Astrocyte (in vitro differentiated cells and primary cell): ENCODE measurements at regions not wholly inside any gene's neighbourhood (a gene's known extent, or its start where the extent isn't known, plus 50 kb on each side); places are given as distances from the start of the nearest gene placed in this dataset.
A peak's percentile ranks its signal among the peaks of the same experiment; 100 is the strongest.

Experiments
- DNase-seq: peaks from one replicate; pipeline ENCODE4 v3.0.0-alpha.2; 2010; ENCODE audit warnings: low read depth
- FAIRE-seq: peaks from 2 replicates; lab custom pipeline; 2011; peaks lifted over from hg19 to GRCh38; lab: Jason Lieb, UNC
- H2AFZ ChIP-seq: 2 replicates; pipeline ENCODE4 v1.6.0; 2012; ENCODE audit warnings: low read depth, low read length, inconsistent platforms
- H3K27ac ChIP-seq: 2 replicates; pipeline ENCODE4 v1.5.1; 2011; ENCODE audit warnings: low read depth, low read length, inconsistent platforms
- H3K27me3 ChIP-seq: 2 replicates; pipeline ENCODE4 v1.6.0; 2011; ENCODE audit warnings: low read length, inconsistent platforms; ENCODE audit not compliant: insufficient read depth
- H3K36me3 ChIP-seq: 2 replicates; pipeline ENCODE4 v1.5.1; 2011; ENCODE audit warnings: low read length, inconsistent platforms; ENCODE audit not compliant: insufficient read depth
- H3K4me1 ChIP-seq: 2 replicates; pipeline ENCODE4 v1.5.1; 2011; ENCODE audit warnings: low read length, inconsistent platforms; ENCODE audit not compliant: insufficient read depth
- H3K4me2 ChIP-seq: 2 replicates; pipeline ENCODE4 v1.6.0; 2012; ENCODE audit warnings: low read length, inconsistent platforms
- H3K4me3 ChIP-seq: 2 replicates; pipeline ENCODE4 v1.5.1; 2011; ENCODE audit warnings: low read depth, mild to moderate bottlenecking, low read length, inconsistent platforms; ENCODE audit not compliant: insufficient read depth
- H3K79me2 ChIP-seq: 2 replicates; pipeline ENCODE4 v1.6.0; 2012; ENCODE audit warnings: mild to moderate bottlenecking, low read length, inconsistent platforms; ENCODE audit not compliant: insufficient read depth
- H3K9ac ChIP-seq: 2 replicates; pipeline ENCODE4 v1.6.0; 2012; ENCODE audit warnings: mild to moderate bottlenecking, low read length, inconsistent platforms
- H3K9me3 ChIP-seq: 2 replicates; pipeline ENCODE4 v1.5.1; 2012; ENCODE audit warnings: low read depth, mild to moderate bottlenecking, low read length, inconsistent platforms; ENCODE audit not compliant: insufficient read depth
- H4K20me1 ChIP-seq: 2 replicates; pipeline ENCODE4 v1.6.0; 2012; ENCODE audit warnings: low read length, inconsistent platforms; ENCODE audit not compliant: insufficient read depth
- H3K27ac Mint-ChIP-seq: one replicate; pipeline ENCODE4 v1.8.0; 2021; ENCODE audit warnings: mild to moderate bottlenecking, mixed read lengths; ENCODE audit not compliant: unreplicated experiment
- H3K27me3 Mint-ChIP-seq: one replicate; pipeline ENCODE4 v1.8.0; 2021; ENCODE audit warnings: low read depth, mixed read lengths; ENCODE audit not compliant: unreplicated experiment
- H3K36me3 Mint-ChIP-seq: one replicate; pipeline ENCODE4 v1.8.0; 2021; ENCODE audit warnings: low read depth, mixed read lengths; ENCODE audit not compliant: unreplicated experiment
- H3K4me1 Mint-ChIP-seq: one replicate; pipeline ENCODE4 v1.8.0; 2021; ENCODE audit warnings: low read depth, mixed read lengths; ENCODE audit not compliant: unreplicated experiment
- H3K4me3 Mint-ChIP-seq: one replicate; pipeline ENCODE4 v1.8.0; 2021; ENCODE audit warnings: mild to moderate bottlenecking, moderate library complexity, mixed read lengths; ENCODE audit not compliant: unreplicated experiment
- H3K9me3 Mint-ChIP-seq: one replicate; pipeline ENCODE4 v1.8.0; 2021; ENCODE audit warnings: mild to moderate bottlenecking, mixed read lengths; ENCODE audit not compliant: unreplicated experiment
- EZH2 ChIP-seq: IDR thresholded peaks from 2 replicates; pipeline ENCODE4 v1.6.1; 2012; ENCODE audit warnings: mild to moderate bottlenecking, low read length, inconsistent platforms; ENCODE audit not compliant: insufficient read depth
- TF ChIP-seq, protein P1 (sequence below): IDR thresholded peaks from 2 replicates; pipeline ENCODE4 v1.5.1; 2011; ENCODE audit warnings: low read depth, mild to moderate bottlenecking, inconsistent platforms, low read length, moderate library complexity; ENCODE audit not compliant: insufficient read depth

DNA sequence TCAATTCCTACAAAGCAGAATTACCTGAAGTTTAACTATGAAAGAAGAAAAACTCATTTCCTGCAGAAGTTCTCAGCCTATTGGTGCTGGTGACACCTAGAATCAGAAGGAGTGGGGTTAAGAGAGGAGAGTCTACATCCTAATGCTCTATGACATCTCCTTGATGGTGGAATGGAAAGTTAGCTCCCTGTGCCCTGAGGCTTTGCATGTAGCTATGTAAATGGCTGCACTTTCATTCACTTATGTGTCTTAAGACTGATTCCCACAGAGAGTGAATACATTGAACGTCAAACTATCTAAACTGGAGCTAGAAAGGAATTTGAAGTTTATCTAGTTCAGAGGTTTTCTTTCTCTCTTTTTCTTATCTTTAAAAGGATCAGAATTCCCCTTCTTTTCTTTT is 52.1 kb upstream of the ADRB2 start:
- Histone ChIP-seq H3K9ac (no peak overlapping the region), H3K4me3 (no peak overlapping the region), H3K9me3 (no peaks in the 10 kb centered on the region), H3K79me2 (no peaks in the 10 kb centered on the region), H3K27me3 (no peaks in the 10 kb centered on the region), H3K4me2 (no peak overlapping the region), H4K20me1 (no peaks in the 10 kb centered on the region), H3K4me1 (peaks cover 8% of the 10 kb centered on the region), H3K36me3 (no peaks in the 10 kb centered on the region), H3K27ac (no peak overlapping the region), H2AFZ (no peak overlapping the region)
- FAIRE-seq (no peak), DNase-seq (no peak)
- Mint-ChIP-seq H3K4me1 (peaks cover 10% of the 10 kb centered on the region), H3K27me3 (no peaks in the 10 kb centered on the region), H3K27ac (no peak overlapping the region), H3K9me3 (no peaks in the 10 kb centered on the region), H3K4me3 (no peak overlapping the region), H3K36me3 (no peaks in the 10 kb centered on the region)
- TF ChIP-seq, protein P1, sequence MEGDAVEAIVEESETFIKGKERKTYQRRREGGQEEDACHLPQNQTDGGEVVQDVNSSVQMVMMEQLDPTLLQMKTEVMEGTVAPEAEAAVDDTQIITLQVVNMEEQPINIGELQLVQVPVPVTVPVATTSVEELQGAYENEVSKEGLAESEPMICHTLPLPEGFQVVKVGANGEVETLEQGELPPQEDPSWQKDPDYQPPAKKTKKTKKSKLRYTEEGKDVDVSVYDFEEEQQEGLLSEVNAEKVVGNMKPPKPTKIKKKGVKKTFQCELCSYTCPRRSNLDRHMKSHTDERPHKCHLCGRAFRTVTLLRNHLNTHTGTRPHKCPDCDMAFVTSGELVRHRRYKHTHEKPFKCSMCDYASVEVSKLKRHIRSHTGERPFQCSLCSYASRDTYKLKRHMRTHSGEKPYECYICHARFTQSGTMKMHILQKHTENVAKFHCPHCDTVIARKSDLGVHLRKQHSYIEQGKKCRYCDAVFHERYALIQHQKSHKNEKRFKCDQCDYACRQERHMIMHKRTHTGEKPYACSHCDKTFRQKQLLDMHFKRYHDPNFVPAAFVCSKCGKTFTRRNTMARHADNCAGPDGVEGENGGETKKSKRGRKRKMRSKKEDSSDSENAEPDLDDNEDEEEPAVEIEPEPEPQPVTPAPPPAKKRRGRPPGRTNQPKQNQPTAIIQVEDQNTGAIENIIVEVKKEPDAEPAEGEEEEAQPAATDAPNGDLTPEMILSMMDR = no peak
- TF ChIP-seq EZH2 = no peak

DNA sequence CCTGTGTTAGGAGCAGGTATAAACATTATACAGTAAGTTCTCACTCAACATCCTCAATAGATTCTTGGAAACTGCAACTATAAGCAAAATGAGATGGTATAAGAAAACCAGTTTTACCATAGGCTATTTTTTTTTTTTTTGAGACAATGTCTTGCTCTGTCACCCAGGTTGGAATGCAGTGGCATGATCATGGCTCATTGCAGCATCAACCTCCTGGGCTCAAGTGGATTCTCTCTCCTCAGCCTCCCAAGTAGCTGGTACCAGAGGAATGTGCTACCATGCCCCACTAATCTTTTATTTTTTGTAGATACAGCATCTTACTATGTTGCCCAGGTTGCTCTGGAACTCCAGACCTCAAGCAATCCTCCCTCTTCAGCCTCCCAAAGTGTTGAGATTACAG is 50.1 kb upstream of the ADRB2 start:
- no peaks in the 10 kb centered on the region for H3K27me3 Mint-ChIP-seq
- no peaks in the 10 kb centered on the region for H3K36me3 Mint-ChIP-seq
- no peaks in the 10 kb centered on the region for H3K27me3 ChIP-seq
- no peaks in the 10 kb centered on the region for H3K79me2 ChIP-seq
- no peaks in the 10 kb centered on the region for H3K9me3 ChIP-seq
- H3K9me3 Mint-ChIP-seq = no peaks in the 10 kb centered on the region
- peaks cover 8% of the 10 kb centered on the region for H3K4me1 ChIP-seq
- no peaks in the 10 kb centered on the region for H4K20me1 ChIP-seq
- H3K27ac Mint-ChIP-seq = peak overlapping the region; percentile 47
- H3K36me3 ChIP-seq = no peaks in the 10 kb centered on the region
- H3K4me2 ChIP-seq = no peak overlapping the region
- H3K9ac ChIP-seq = no peak overlapping the region
- TF ChIP-seq, protein P1 = no peak
- TF ChIP-seq EZH2 = no peak
- no peak overlapping the region for H3K4me3 ChIP-seq
- no peak overlapping the region for H3K4me3 Mint-ChIP-seq
- peaks cover 10% of the 10 kb centered on the region for H3K4me1 Mint-ChIP-seq
- H3K27ac ChIP-seq = no peak overlapping the region
- H2AFZ ChIP-seq = no peak overlapping the region
- FAIRE-seq = no peak
- no peak for DNase-seq
